BLaER1 (cell line): ENCODE measurements at regions not wholly inside any gene's neighbourhood (a gene's known extent, or its start where the extent isn't known, plus 50 kb on each side); places are given as distances from the start of the nearest gene placed in this dataset.
A peak's percentile ranks its signal among the peaks of the same experiment; 100 is the strongest.

ENCODE experiments used
- H3K27ac ChIP-seq: shearing (Covaris generic); formaldehyde crosslinking; 2 replicates; pipeline ENCODE4 v1.8.1; 2022
- H3K27me3 ChIP-seq: shearing (Covaris generic); formaldehyde crosslinking; 2 replicates; pipeline ENCODE4 v1.8.1; 2022
- H3K36me3 ChIP-seq: shearing (Covaris generic); formaldehyde crosslinking; 2 replicates; pipeline ENCODE4 v1.8.1; 2022
- H3K4me1 ChIP-seq: shearing (Covaris generic); formaldehyde crosslinking; 2 replicates; pipeline ENCODE4 v1.8.1; 2022
- H3K4me2 ChIP-seq: shearing (Covaris generic); formaldehyde crosslinking; 2 replicates; pipeline ENCODE4 v1.8.1; 2022
- H3K4me3 ChIP-seq: shearing (Covaris generic); formaldehyde crosslinking; 2 replicates; pipeline ENCODE4 v1.8.1; 2022
- H3K9ac ChIP-seq: shearing (Covaris generic); formaldehyde crosslinking; 2 replicates; pipeline ENCODE4 v1.8.1; 2022
- H3K9me3 ChIP-seq: shearing (Covaris generic); formaldehyde crosslinking; 2 replicates; pipeline ENCODE4 v1.8.1; 2022
- H4K20me1 ChIP-seq: shearing (Covaris generic); formaldehyde crosslinking; 2 replicates; pipeline ENCODE4 v1.8.1; 2022
- Cebpa-rat ChIP-seq: shearing (Covaris generic); IDR thresholded peaks from 2 replicates; pipeline ENCODE4 v1.8.1; 2022

DNA sequence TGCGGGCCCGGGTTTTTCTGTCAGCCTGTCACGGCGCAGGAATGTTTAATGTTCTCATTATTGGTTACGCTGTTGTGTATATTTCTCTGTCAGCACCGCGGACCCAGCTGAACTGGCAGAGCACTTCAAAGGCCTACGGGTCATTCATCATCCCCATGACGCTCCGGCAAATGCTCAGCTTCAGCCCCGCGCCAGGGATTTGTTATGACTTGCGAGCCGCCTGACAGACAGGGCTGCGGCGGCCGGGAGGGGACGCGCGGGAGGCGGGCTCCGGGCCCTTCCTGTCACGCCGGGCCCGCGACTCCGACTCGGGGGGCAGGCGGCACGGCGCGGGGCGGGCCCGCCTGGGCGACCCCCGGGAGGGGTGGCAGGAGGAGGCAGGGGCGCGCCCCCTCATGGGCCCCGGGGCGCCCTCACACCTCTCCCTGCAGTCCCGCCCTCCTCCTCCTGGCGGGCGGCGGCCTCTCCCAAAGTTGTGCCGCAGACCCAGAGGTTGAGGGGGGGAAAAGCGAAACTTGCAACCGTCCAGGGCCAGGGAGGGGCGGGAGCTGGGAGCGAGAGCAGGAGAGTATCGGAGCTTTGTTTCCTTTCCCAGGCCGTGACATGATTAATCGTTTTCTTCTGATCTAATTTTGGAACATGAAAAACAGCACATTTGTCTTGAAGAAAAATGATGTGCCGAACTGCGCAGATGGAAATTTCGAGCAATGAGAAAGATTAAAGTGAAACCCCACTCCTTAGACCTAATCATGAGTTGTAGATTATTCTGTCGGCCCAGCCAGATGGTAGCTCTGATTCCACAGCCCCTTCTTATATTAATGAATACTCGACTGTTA lies 59.3 kb upstream of the COMTD1 start:
- peak overlapping the region; percentile 74 for H3K9ac ChIP-seq
- H3K27me3 ChIP-seq: no peaks in the 10 kb centered on the region
- H4K20me1 ChIP-seq: no peaks in the 10 kb centered on the region
- no peaks in the 10 kb centered on the region for H3K9me3 ChIP-seq
- peak overlapping the region; percentile 74 for H3K4me3 ChIP-seq
- H3K4me2 ChIP-seq: peak overlapping the region; percentile 78
- H3K4me1 ChIP-seq: peaks cover 13% of the 10 kb centered on the region
- peak overlapping the region; percentile 62 for H3K27ac ChIP-seq
- no peak for TF ChIP-seq Cebpa-rat
- H3K36me3 ChIP-seq: no peaks in the 10 kb centered on the region

DNA sequence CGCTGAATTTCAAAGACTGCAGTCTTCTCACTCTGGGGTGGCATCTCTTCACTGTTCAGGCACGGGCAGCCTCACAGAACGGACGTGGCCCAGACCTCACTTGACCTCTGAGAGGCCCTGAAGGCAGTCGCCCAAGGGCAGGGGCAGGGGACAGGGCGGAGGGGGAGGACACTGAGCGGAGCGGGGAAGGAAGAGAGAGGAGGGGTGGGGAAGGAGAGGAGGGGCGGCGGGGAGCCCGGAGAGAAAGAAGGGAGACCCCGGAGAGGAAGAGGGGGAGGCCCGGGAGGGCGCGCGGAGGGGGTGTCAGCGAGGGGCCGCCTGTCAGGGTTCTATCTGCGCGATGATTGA lies 58.7 kb upstream of the COMTD1 start:
- TF ChIP-seq Cebpa-rat: no peak
- Histone ChIP-seq H3K4me1 (peaks cover 13% of the 10 kb centered on the region), H4K20me1 (no peaks in the 10 kb centered on the region), H3K36me3 (no peaks in the 10 kb centered on the region), H3K9ac (peak overlapping the region; percentile 74), H3K4me3 (peak overlapping the region; percentile 74), H3K27me3 (no peaks in the 10 kb centered on the region), H3K9me3 (no peaks in the 10 kb centered on the region), H3K4me2 (peak overlapping the region; percentile 78), H3K27ac (no peak overlapping the region)

DNA sequence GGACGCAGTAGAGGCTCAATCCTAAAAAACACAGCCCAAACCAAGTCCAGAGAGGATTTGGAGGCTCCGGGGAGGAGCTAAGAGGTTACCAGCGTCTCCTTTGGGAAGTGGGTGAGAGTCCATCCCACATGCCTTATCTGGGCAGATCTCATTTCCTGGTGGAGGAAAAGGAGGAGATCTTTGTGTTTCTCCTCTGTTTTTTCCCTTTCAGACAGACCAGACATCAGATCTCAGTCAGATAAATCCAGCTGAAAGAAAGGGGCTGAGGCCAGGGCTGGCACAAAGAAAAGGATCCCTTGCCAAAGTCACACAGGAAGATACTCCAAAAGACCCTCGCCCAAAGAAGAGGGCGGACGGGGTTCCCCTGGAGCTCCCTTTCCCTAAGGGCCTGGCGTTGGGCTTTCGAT lies 58.3 kb upstream of the COMTD1 start:
- no peak overlapping the region for H3K27ac ChIP-seq
- no peak for TF ChIP-seq Cebpa-rat
- H3K36me3 ChIP-seq: no peaks in the 10 kb centered on the region
- H3K4me3 ChIP-seq: peak overlapping the region; percentile 74; the same call in 1 of the 2 replicates
- no peak overlapping the region; the same call in 1 of the 2 replicates for H3K9ac ChIP-seq
- no peaks in the 10 kb centered on the region for H3K9me3 ChIP-seq
- peaks cover 13% of the 10 kb centered on the region for H3K4me1 ChIP-seq
- no peaks in the 10 kb centered on the region for H3K27me3 ChIP-seq
- peak overlapping the region; percentile 78 for H3K4me2 ChIP-seq
- H4K20me1 ChIP-seq: no peaks in the 10 kb centered on the region

DNA sequence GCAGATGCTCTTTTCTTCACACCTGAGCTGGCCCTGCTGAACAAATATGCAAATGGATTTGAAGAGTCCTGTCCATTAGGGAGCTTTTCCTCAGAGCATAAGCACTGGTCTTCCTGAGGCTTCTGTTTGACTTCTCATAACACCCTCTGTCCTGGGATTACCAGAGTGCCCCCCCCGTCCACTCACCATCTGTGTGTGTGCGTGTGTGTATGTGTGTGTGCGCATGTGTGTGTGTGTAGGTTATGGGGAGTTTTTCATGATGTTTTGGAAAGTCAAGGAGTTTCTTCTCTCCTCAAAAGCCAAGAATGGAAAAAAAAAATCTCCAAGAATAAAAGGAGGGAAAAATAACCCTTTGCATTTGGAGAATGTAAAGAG lies 57.7 kb upstream of the COMTD1 start:
- no peak overlapping the region for H3K9ac ChIP-seq
- no peak overlapping the region for H3K4me2 ChIP-seq
- H3K36me3 ChIP-seq: no peaks in the 10 kb centered on the region
- H3K27ac ChIP-seq: no peak overlapping the region
- H3K9me3 ChIP-seq: no peaks in the 10 kb centered on the region
- no peak overlapping the region for H3K4me3 ChIP-seq
- no peaks in the 10 kb centered on the region for H3K27me3 ChIP-seq
- no peak for TF ChIP-seq Cebpa-rat
- peaks cover 13% of the 10 kb centered on the region for H3K4me1 ChIP-seq
- no peaks in the 10 kb centered on the region for H4K20me1 ChIP-seq

GRCh38 chr10:75292794-75293445 lies 57.2 kb upstream of the COMTD1 start:
- H3K9me3 ChIP-seq: no peaks in the 10 kb centered on the region
- H3K27me3 ChIP-seq: no peaks in the 10 kb centered on the region
- H3K4me3 ChIP-seq: no peak overlapping the region
- no peak overlapping the region for H3K4me2 ChIP-seq
- H3K4me1 ChIP-seq: peaks cover 13% of the 10 kb centered on the region
- no peak for TF ChIP-seq Cebpa-rat
- no peaks in the 10 kb centered on the region for H4K20me1 ChIP-seq
- H3K9ac ChIP-seq: no peak overlapping the region
- no peaks in the 10 kb centered on the region for H3K36me3 ChIP-seq
- H3K27ac ChIP-seq: no peak overlapping the region

DNA sequence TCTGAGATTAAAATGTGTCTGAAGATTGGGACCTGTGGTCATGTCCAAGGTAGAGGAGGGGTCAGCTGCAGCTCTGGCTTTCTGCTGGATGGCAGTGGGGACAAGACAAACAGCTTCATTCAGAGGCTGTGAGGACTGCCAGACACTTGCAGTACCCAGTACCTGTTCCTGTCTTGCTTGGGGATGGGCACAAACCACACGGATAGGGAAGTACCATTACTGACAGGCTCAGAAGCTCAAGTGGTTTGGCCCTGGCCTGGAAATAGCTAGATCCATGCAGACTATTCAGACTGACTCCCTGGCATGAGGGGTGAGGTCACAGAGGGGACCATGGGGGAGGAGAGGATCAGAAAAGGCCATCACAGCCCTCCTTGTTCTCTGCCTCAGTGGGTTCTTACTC lies 56.0 kb upstream of the COMTD1 start:
- Histone ChIP-seq H4K20me1 (no peaks in the 10 kb centered on the region), H3K9me3 (no peaks in the 10 kb centered on the region), H3K4me1 (peaks cover 13% of the 10 kb centered on the region), H3K4me2 (no peak overlapping the region), H3K4me3 (no peak overlapping the region), H3K9ac (no peak overlapping the region), H3K27me3 (no peaks in the 10 kb centered on the region), H3K27ac (no peak overlapping the region), H3K36me3 (no peaks in the 10 kb centered on the region)
- TF ChIP-seq Cebpa-rat: no peak

- Histone ChIP-seq H3K27me3 (no peaks in the 10 kb centered on the region), H3K9ac (no peak overlapping the region), H3K9me3 (no peaks in the 10 kb centered on the region), H3K27ac (no peak overlapping the region), H3K36me3 (no peaks in the 10 kb centered on the region), H3K4me3 (no peak overlapping the region), H3K4me1 (no peaks in the 10 kb centered on the region), H4K20me1 (no peaks in the 10 kb centered on the region), H3K4me2 (no peak overlapping the region)
- TF ChIP-seq Cebpa-rat: no peak
These were observed 52.5 kb upstream of the COMTD1 start for GRCh38 chr10:75288140-75288711.

- TF ChIP-seq Cebpa-rat: no peak
- H3K4me2 ChIP-seq: no peak overlapping the region
These were observed 51.9 kb upstream of the COMTD1 start for GRCh38 chr10:75287697-75288096.

GRCh38 chr10:75286901-75287300 lies 51.1 kb upstream of the COMTD1 start:
- Histone ChIP-seq H3K9ac (no peak overlapping the region), H3K4me3 (no peak overlapping the region), H3K27ac (no peak overlapping the region), H3K4me1 (no peaks in the 10 kb centered on the region), H3K36me3 (no peaks in the 10 kb centered on the region), H3K4me2 (no peak overlapping the region), H3K9me3 (no peaks in the 10 kb centered on the region), H4K20me1 (no peaks in the 10 kb centered on the region), H3K27me3 (no peaks in the 10 kb centered on the region)
- no peak for TF ChIP-seq Cebpa-rat

More at GRCh38 chr10:75287697-75288096, 51.9 kb upstream of the COMTD1 start:
- no peaks in the 10 kb centered on the region for H3K4me1 ChIP-seq
- H3K9ac ChIP-seq: no peak overlapping the region
- no peaks in the 10 kb centered on the region for H3K27me3 ChIP-seq
- H3K27ac ChIP-seq: no peak overlapping the region
- no peaks in the 10 kb centered on the region for H3K36me3 ChIP-seq
- no peak overlapping the region for H3K4me3 ChIP-seq
- no peaks in the 10 kb centered on the region for H4K20me1 ChIP-seq
- no peaks in the 10 kb centered on the region for H3K9me3 ChIP-seq
